ENCODE measurements at regions not wholly inside any gene's neighbourhood (a gene's known extent, or its start where the extent isn't known, plus 50 kb on each side); places are given as distances from the start of the nearest gene placed in this dataset.

GRCh38 chr3:35439663-35440062 is 199.7 kb upstream of the ARPP21 start:
- intact Hi-C loops (cut with DNase I): no loop called here
- no peak overlapping the region for H3K4me3 ChIP-seq
- ATAC-seq (no peak), DNase-seq (no peak)
- no peaks in the 10 kb centered on the region for H3K4me1 ChIP-seq
- no peak for TF ChIP-seq POLR2A (IDR thresholded peaks at IDR 0.05)
- TF ChIP-seq, protein P1, sequence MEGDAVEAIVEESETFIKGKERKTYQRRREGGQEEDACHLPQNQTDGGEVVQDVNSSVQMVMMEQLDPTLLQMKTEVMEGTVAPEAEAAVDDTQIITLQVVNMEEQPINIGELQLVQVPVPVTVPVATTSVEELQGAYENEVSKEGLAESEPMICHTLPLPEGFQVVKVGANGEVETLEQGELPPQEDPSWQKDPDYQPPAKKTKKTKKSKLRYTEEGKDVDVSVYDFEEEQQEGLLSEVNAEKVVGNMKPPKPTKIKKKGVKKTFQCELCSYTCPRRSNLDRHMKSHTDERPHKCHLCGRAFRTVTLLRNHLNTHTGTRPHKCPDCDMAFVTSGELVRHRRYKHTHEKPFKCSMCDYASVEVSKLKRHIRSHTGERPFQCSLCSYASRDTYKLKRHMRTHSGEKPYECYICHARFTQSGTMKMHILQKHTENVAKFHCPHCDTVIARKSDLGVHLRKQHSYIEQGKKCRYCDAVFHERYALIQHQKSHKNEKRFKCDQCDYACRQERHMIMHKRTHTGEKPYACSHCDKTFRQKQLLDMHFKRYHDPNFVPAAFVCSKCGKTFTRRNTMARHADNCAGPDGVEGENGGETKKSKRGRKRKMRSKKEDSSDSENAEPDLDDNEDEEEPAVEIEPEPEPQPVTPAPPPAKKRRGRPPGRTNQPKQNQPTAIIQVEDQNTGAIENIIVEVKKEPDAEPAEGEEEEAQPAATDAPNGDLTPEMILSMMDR (IDR thresholded peaks at IDR 0.05): no peak
- no peak overlapping the region for H3K27ac ChIP-seq
- WGBS, 4 donors: 89 to 96% (median 92%) methylated on average over 5 of the region's 5 CpGs
- no peaks in the 10 kb centered on the region for H3K27me3 ChIP-seq
- no peaks in the 10 kb centered on the region for H3K9me3 ChIP-seq
- H3K36me3 ChIP-seq: no peaks in the 10 kb centered on the region

DNA sequence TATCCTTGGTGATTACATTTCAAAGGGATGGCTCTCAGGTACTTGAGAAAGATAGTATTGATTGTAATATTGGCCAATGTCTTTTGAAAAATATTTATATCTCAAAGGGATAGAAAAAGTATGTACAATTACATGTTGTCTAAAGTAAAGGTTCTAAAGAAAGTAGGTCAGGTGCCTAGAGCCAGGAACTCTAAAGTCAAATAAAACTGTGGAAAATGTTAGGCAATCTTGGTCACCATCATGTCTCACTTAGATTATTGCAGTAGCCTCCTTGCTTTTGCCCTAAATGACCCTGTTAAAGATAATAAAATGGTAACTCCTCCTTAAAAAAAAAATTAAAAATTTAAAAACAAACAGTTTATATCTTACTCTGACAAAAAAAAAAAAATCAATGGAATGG is 198.5 kb upstream of the ARPP21 start:
- Histone ChIP-seq H3K36me3 (no peaks in the 10 kb centered on the region), H3K9me3 (no peaks in the 10 kb centered on the region), H3K4me1 (no peaks in the 10 kb centered on the region), H3K27me3 (no peaks in the 10 kb centered on the region), H3K27ac (no peak overlapping the region), H3K4me3 (no peak overlapping the region)
- DNase-seq (no peak), ATAC-seq (no peak)
- intact Hi-C loops (cut with DNase I): no loop called here
- TF ChIP-seq POLR2A (IDR thresholded peaks at IDR 0.05): no peak
- TF ChIP-seq, protein P1 (IDR thresholded peaks at IDR 0.05): no peak

DNA sequence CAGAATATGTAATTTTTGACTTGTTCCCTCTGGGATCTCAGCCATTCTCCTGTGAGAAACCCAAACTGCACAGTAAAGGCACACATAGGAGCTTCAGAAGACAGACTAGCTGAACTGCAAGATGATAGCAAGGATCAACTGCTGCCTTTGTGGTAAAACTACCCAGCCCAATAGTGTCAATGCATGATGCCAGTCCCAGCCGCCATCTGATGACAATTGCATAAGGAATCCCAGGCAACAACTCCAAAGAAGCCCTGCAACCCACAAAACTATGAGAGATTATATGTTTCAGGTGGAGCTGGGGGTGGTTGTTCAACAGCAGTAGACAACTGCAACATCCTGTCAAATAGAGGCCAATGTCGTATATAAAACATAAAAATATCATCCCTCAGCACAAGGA is 192.4 kb upstream of the ARPP21 start:
- H3K9me3 ChIP-seq: no peaks in the 10 kb centered on the region
- ATAC-seq (no peak), DNase-seq (no peak)
- H3K4me1 ChIP-seq: no peaks in the 10 kb centered on the region
- H3K4me3 ChIP-seq: no peak overlapping the region
- H3K27ac ChIP-seq: no peak overlapping the region
- intact Hi-C loops (cut with DNase I): no loop called here
- TF ChIP-seq POLR2A (IDR thresholded peaks at IDR 0.05): no peak
- TF ChIP-seq, protein P1 (IDR thresholded peaks at IDR 0.05): no peak
- no peaks in the 10 kb centered on the region for H3K36me3 ChIP-seq
- WGBS, 4 donors: 88 to 93% (median 91%) methylated on average over 2 of the region's 2 CpGs
- H3K27me3 ChIP-seq: no peaks in the 10 kb centered on the region

GRCh38 chr3:35448121-35448520 is 191.2 kb upstream of the ARPP21 start:
- 9 to 18% (median 12%) methylated on average over 1 of the region's 1 CpG for WGBS, 4 donors

More at GRCh38 chr3:35448121-35448520, 191.2 kb upstream of the ARPP21 start:
- H3K27ac ChIP-seq: no peak overlapping the region
- ATAC-seq (no peak), DNase-seq (no peak)
- H3K4me3 ChIP-seq: no peak overlapping the region
- intact Hi-C loops (cut with DNase I): no loop called here
- no peaks in the 10 kb centered on the region for H3K9me3 ChIP-seq
- no peaks in the 10 kb centered on the region for H3K4me1 ChIP-seq
- H3K27me3 ChIP-seq: no peaks in the 10 kb centered on the region
- TF ChIP-seq, protein P1 (IDR thresholded peaks at IDR 0.05): no peak
- TF ChIP-seq POLR2A (IDR thresholded peaks at IDR 0.05): no peak
- no peaks in the 10 kb centered on the region for H3K36me3 ChIP-seq
